ENCODE measurements at regions not wholly inside any gene's neighbourhood (a gene's known extent, or its start where the extent isn't known, plus 50 kb on each side); places are given as distances from the start of the nearest gene placed in this dataset.
A peak's percentile ranks its signal among the peaks of the same experiment; 100 is the strongest.

DNA sequence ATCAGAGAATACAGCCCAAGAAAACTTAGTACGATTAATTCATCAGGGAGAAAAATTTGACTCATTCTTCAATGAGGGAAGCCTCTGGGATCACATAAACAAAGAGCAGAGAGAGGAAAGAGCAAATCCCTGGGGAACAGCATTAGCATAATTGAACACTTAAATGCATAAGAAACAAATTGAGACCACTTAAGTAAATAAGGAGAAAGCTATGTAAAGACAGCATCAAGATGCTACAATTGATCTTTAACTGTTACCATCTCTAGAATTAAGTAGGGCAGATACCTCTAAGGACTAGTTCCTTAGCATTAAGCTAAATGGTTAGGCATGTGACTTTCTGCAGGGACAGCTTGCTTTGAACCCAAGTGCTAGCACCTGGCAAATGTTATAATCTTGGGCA is 265.1 kb upstream of the NEGR1 start:
- no peak for DNase-seq (ENCODE audit: low read depth)
- H3K4me3 ChIP-seq (ENCODE audit: low read depth, low read length), result no peak overlapping the region
- TF ChIP-seq, protein P1, sequence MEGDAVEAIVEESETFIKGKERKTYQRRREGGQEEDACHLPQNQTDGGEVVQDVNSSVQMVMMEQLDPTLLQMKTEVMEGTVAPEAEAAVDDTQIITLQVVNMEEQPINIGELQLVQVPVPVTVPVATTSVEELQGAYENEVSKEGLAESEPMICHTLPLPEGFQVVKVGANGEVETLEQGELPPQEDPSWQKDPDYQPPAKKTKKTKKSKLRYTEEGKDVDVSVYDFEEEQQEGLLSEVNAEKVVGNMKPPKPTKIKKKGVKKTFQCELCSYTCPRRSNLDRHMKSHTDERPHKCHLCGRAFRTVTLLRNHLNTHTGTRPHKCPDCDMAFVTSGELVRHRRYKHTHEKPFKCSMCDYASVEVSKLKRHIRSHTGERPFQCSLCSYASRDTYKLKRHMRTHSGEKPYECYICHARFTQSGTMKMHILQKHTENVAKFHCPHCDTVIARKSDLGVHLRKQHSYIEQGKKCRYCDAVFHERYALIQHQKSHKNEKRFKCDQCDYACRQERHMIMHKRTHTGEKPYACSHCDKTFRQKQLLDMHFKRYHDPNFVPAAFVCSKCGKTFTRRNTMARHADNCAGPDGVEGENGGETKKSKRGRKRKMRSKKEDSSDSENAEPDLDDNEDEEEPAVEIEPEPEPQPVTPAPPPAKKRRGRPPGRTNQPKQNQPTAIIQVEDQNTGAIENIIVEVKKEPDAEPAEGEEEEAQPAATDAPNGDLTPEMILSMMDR (conservative IDR thresholded peaks at IDR 0.05; ENCODE audit: low read depth, low read length), result no peak

DNA sequence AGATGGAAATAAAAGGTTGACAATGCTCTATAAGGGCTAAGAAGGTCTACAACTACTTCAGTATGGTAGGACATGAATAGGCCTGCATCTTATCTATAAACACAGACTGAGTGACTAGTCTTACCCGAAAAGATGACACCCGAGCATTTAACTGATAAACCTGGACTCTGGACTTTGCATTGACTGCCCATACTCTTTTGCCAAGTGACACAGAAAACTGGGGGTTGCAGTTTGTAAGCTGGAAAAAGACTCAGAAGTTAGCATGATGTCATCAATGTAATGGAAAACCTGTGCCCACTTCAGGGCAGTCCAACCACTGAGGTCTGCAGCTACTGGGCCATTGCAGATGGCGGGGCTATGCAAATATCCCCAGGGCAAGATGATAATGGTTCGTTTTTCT is 258.3 kb upstream of the NEGR1 start:
- no peak overlapping the region for H3K4me3 ChIP-seq (ENCODE audit: low read depth, low read length)
- DNase-seq (ENCODE audit: low read depth), result no peak
- TF ChIP-seq, protein P1 (conservative IDR thresholded peaks at IDR 0.05; ENCODE audit: low read depth, low read length), result no peak

DNA sequence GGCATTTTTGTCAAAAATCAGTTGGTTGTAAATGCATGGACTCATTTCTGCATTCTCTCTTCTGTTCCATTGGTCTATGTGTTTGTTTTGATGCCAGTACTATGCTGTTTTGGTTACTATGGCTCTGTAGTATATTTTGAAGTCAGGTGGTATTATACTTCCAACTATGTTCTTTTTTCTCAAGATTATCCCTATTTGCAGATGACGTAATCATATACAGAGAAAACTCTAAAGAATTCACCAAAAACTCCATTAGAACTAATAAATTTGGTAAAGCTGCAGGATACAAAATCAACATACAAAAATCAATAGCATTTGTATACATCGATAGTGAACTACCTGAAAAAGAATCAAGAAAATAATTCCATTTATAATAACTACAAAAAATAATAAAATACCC is 253.1 kb upstream of the NEGR1 start:
- no peak for DNase-seq (ENCODE audit: low read depth)
- TF ChIP-seq, protein P1 (conservative IDR thresholded peaks at IDR 0.05; ENCODE audit: low read depth, low read length), result no peak
- no peak overlapping the region for H3K4me3 ChIP-seq (ENCODE audit: low read depth, low read length)

DNA sequence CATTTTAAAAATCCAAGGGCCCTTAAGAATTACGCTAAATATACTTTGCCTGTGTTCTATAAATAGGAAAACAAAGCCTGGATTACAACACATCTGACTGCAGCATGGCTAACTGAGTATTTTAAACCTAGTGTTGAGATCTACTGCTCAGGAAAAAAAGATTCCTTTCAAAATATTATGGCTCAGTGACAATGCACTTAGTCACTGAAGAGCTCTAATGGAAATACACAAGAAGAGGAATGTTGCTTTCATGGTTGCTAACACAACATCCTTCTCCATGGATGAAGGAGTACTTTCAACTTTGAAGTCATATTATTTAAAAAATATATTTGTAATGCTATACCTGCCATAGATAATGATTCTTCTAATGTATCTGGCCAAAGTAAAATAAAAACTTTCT is 248.3 kb upstream of the NEGR1 start:
- H3K4me3 ChIP-seq (ENCODE audit: low read depth, low read length), result no peak overlapping the region
- DNase-seq (ENCODE audit: low read depth), result no peak

DNA sequence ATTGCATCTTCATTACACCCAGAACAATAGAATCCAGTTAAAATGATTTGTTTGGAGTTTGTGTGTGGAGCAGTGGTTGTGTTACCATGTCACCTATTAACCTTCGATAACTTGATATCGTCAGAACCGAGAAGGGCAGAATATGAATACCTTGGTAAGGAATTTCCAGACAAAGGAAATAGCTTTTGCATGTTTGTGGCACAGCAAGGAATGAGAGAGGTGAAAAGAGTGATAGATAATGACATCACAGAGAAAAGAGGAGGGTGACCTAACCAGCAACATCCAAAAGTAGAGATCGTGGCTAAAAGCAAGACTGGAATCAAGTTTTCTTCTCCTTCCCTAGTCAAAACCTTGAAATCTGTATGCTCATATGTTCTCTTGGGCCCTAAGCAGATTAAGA is 244.6 kb upstream of the NEGR1 start:
- TF ChIP-seq, protein P1 (conservative IDR thresholded peaks at IDR 0.05; ENCODE audit: low read depth, low read length), result no peak
- peak; percentile 26 for DNase-seq (ENCODE audit: low read depth)
- H3K4me3 ChIP-seq (ENCODE audit: low read depth, low read length), result no peak overlapping the region

More for the DNA sequence above, 248.3 kb upstream of the NEGR1 start:
- TF ChIP-seq, protein P1 (conservative IDR thresholded peaks at IDR 0.05; ENCODE audit: low read depth, low read length), result no peak

DNA sequence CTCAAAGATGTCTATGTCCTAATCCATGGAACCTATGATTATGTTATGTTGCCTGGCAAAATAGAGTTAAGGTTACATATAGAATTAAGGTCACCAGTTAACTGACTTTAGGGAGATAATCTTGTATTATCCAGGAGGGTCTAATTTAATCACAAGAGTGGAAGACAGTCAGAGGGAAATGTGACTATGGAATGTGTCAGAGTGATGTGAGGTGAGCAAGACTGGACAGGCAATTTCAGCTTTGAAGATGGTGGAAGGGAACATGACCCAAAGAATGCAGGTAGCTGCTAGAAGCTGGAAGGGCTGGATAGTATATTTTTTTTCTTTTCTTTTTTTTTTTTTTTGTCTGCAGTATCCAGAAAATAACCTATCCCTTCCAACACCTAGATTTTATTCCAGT is 241.7 kb upstream of the NEGR1 start:
- TF ChIP-seq, protein P1 (conservative IDR thresholded peaks at IDR 0.05; ENCODE audit: low read depth, low read length), result no peak
- H3K4me3 ChIP-seq (ENCODE audit: low read depth, low read length), result no peak overlapping the region
- no peak for DNase-seq (ENCODE audit: low read depth)

DNA sequence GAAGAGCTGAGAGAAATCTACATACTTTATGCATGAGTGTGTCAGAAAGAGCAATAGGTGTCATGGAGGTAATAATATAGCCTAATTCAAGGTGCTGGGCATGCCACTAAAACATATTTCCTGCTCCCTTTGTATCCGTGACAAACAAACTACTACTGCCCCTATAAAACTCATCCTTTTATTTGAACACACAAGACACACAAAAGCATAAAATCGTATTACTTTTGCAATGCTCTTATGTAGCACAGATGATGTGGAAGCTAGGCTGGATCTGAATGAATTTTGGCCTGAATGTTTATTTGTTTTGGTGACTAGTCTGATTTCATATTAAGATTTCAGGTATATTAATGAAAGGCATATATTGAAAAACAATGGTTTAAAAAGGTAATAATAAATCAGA is 239.3 kb upstream of the NEGR1 start:
- DNase-seq (ENCODE audit: low read depth), result no peak
- H3K4me3 ChIP-seq (ENCODE audit: low read depth, low read length), result no peak overlapping the region
- TF ChIP-seq, protein P1 (conservative IDR thresholded peaks at IDR 0.05; ENCODE audit: low read depth, low read length), result no peak
